SK-N-DZ (cell line): ENCODE measurements at regions not wholly inside any gene's neighbourhood (a gene's known extent, or its start where the extent isn't known, plus 50 kb on each side); places are given as distances from the start of the nearest gene placed in this dataset.

ENCODE experiments used
- DNase-seq: peaks from one replicate; pipeline ENCODE4 v3.0.0-alpha.2; 2015; ENCODE audit warnings: low spot score

GRCh38 chr11:134559602-134559962 is 147.5 kb upstream of the B3GAT1 start:
- no peak for DNase-seq

GRCh38 chr11:134558916-134559601 is 147.0 kb upstream of the B3GAT1 start:
- no peak for DNase-seq

- no peak for DNase-seq
Measured at GRCh38 chr11:134558258-134558835, 146.3 kb upstream of the B3GAT1 start.

GRCh38 chr11:134557571-134558257 is 145.7 kb upstream of the B3GAT1 start:
- DNase-seq = no peak

GRCh38 chr11:134556186-134556585 is 144.1 kb upstream of the B3GAT1 start:
- DNase-seq = no peak

- DNase-seq = no peak
Measured at GRCh38 chr11:134555510-134555909, 143.5 kb upstream of the B3GAT1 start.

GRCh38 chr11:134554861-134555260 is 142.8 kb upstream of the B3GAT1 start:
- no peak for DNase-seq

- DNase-seq = no peak
Measured at GRCh38 chr11:134554106-134554505, 142.1 kb upstream of the B3GAT1 start.

- DNase-seq = no peak
Measured at GRCh38 chr11:134552749-134553148, 140.7 kb upstream of the B3GAT1 start.

GRCh38 chr11:134545521-134545920 is 133.5 kb upstream of the B3GAT1 start:
- DNase-seq = no peak

GRCh38 chr11:134544095-134544815 is 132.2 kb upstream of the B3GAT1 start:
- DNase-seq = no peak

- DNase-seq = no peak
Measured at GRCh38 chr11:134543645-134544044, 131.6 kb upstream of the B3GAT1 start.

- DNase-seq = no peak
Measured at GRCh38 chr11:134543241-134543640, 131.2 kb upstream of the B3GAT1 start.

GRCh38 chr11:134542401-134543165 is 130.5 kb upstream of the B3GAT1 start:
- DNase-seq = no peak

- no peak for DNase-seq
Measured at GRCh38 chr11:134541951-134542350, 129.9 kb upstream of the B3GAT1 start.

- no peak for DNase-seq
Measured at GRCh38 chr11:134541355-134541754, 129.3 kb upstream of the B3GAT1 start.

- DNase-seq = no peak
Measured at GRCh38 chr11:134539285-134539684, 127.2 kb upstream of the B3GAT1 start.

- no peak for DNase-seq
Measured at GRCh38 chr11:134538742-134539141, 126.7 kb upstream of the B3GAT1 start.

- DNase-seq = no peak
Measured at GRCh38 chr11:134537941-134538340, 125.9 kb upstream of the B3GAT1 start.

- no peak for DNase-seq
Measured at GRCh38 chr11:134537296-134537695, 125.3 kb upstream of the B3GAT1 start.

- DNase-seq = no peak
Measured at GRCh38 chr11:134536677-134537076, 124.6 kb upstream of the B3GAT1 start.

GRCh38 chr11:134536219-134536618 is 124.2 kb upstream of the B3GAT1 start:
- no peak for DNase-seq
